ENCODE measurements at regions not wholly inside any gene's neighbourhood (a gene's known extent, or its start where the extent isn't known, plus 50 kb on each side); places are given as distances from the start of the nearest gene placed in this dataset.

DNA sequence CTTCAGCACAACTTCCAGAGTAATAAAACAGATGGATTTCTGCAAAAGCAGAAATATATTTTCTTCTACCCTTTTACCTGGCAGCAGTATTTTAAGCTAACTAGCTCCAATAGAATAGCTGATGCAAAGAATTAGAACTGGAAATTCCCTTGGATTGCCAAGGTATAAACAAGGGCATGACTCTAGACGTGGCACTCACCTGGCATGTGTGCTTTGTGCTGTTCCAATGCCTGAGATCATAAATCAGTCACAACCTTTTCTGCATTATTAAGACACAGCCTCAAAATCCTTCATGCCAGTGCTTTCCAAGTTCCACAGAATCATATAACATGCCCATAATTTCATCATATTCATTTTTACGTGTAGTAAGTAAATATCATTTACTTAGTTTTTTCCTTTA, 1048.7 kb downstream of the ADGRL2 start:
- no peak for DNase-seq

GRCh38 chr1:82848043-82848442, 1047.3 kb downstream of the ADGRL2 start:
- no peak for DNase-seq

- no peak for DNase-seq
These were observed 1045.1 kb downstream of the ADGRL2 start for GRCh38 chr1:82845866-82846265.

DNA sequence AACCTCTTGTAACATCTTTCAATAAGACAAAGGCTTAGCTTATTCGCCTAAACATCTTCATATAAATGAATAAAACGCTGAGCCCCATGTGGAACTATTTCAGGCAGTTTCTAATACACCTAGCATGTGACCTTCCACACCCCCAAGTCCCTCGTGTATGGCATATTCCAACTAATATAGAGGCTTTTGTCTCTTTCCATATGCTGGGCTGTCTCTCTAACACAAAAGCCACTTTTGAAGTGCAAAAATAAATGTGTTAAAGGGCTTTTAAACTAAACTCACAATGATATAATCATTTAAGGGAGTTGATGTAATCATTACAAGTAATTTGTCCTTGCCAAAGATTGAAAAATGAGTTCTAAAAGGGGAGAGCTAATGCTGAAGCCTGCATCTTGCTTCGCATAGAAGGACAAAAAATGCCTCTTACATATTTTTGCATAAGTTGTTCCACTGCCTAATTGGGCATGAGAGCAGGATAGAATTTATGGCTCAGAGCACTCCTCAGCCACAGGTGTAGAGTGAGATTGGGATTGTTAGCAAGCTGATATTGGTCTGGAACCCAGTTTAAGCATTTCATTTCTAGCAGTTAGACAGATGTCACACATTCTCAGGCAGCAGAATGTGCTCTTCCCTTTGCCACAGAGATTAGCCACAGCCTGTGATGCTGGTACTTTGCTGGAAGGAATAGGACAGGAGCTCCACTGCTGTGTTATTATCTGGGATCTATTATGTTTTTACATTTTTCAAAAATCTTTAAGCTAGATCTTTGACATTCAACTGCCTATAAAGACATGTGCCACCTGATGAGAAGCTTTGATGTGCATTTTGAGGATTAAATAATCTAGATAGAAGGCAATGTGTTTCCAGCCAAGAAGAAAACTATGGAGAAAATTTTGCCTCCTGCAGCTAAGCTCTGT, 1044.4 kb downstream of the ADGRL2 start:
- DNase-seq = no peak

DNA sequence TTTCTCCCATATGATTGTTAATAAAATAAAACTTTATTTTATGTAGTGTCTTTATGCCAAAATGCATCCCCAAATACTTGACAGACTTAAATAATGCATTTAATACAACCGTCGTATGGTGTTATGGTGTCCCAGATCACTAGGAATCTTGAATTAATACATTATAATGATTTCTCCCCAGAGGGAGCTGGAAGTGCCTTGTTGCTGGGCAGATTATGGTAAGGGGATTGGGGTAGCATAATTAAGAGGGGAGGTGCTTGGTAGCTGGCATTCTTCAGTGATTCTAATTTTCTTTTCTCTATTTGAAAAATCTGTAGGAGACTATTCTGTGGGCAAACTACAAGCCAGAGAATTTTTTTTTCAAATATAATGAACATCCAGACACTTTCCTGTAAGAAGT, 1043.7 kb downstream of the ADGRL2 start:
- DNase-seq = no peak

DNA sequence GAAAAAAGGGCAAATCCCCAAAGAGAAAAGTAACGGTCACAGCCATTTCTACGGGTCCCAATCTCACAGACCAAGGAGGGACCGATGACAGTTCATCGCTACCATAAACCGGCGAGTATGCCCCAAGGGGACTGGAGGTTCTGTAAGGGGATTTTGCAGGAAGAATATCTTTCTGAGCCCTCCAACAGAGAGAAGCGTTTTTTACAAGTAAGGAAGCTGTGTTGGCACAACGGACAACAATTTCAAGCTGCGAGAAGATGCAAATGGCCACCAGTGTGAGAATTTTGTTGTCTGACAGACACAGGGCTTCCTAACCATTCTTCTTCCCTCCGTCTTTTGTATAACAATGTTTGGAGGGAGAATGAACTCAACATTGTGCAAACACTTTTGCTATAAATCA, 1043.1 kb downstream of the ADGRL2 start:
- DNase-seq = no peak

DNA sequence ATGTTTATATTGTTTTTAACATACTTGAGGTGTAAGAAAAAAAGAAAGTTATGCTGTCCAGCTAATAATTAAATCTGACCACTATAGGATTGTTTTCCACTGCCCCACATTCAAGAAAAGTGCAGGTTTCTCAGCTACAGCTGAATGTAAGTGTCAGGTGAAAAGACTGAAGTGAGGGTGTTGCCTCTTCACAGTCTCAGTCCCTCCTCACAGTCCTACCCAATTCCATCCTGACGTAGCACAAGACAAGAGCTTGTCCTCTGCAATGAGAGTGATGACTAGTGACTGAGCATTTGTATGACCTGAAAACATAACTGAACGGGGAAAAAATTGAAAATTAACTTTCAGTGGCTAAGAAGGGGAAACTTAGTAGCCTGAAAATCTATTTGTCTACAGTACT, 1039.5 kb downstream of the ADGRL2 start:
- DNase-seq = no peak

DNA sequence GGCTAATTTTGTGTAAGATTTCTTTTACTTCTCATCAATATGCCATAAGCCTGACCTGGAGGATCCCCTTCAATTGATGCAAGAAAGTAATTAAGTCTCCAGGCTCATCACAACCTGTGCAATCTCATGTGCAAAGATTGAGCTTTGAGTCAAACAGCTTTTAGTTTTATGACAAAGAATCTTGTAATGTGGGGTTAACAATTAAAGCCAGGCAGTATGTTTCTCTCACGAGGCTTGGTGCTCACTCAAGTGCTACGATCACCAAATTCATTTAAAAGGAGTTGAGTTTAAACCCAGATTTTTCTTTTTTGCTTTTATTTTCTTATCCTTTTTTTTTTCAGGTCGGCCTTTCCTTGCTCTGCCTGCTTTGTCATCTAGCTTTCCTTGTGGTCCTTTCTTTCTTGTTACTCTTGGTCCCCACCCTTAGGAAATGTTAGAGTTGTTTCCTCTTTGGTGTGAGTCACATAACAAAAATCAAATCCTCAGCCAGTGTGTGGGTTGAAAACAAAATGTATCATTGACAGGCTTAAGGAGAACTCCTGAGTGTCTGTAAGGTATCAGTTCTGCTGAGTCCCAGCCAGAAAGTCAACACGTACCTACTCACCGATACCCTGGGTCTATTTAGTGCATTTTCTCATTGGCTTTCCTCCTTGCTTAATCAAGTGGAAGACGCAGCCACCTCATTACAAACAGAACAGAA, 1037.2 kb downstream of the ADGRL2 start:
- no peak for DNase-seq

DNA sequence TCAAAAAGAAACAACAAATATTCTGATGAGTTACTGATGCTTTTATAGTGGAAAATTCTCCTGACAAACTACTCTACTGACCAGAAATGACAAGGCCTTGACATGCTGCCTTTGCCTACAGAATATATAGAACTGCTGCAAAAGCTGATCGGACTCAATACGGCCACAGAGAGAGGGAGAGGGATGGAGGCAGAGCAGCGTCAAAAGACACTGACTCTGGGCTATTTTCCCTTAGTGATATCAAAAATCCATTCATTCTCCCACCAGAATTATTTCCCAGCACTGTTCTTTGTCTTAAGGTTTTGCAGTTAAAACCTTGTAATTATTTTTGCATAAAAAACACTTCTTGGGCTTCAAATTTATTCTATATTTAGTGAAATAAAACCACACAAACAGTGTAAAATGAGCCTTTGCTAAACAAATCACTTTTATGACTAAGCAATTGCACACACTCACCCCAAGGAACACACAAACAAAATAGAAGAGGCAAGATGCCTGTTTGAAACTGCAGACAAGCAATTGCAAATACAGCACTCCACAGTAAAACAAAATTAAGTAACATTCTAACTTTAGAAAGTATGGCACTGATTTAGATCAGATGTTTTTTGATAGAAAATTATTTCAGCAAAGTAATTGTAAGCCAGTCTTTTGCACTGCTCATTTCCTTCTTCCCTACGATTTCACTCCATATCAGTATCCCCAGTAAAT, 1036.4 kb downstream of the ADGRL2 start:
- DNase-seq = no peak

DNA sequence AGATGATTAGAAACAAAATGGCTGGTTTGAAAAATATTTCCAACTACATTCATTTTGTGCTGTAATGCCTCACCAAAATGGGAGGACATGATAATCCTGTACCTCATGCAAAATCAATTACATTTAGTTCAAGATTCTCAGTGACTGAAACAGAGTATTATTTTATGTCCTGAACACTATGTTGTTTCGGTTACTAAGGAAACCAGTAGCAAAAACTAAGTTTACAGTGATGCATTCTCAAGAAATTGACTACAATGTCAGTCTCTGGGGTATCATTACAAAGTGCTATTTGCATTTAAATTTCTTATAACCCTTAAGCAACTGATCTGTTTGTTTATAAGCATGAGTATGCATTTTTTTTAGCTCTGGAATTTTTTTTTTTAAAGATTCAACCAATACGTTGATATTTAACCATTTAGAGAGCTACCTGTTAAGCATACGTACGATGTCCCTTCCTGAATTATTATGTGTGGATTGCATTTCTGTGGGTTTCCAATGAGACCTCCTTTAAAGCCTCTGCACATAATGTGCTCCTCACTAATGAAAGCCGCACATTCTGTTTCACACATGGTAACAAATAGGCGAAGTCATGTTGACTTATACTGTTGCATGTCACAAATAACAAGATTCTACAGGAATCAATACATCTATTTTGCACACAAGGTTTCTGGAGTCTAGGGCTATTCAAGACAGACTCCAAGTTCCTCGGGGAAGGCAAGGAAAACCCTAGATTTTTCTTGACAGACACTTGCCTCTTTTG, 1035.7 kb downstream of the ADGRL2 start:
- no peak for DNase-seq

- no peak for DNase-seq
These were observed 1030.1 kb downstream of the ADGRL2 start for GRCh38 chr1:82830690-82831380.

- no peak for DNase-seq
These were observed 1028.8 kb downstream of the ADGRL2 start for GRCh38 chr1:82829527-82829926.

GRCh38 chr1:82823876-82824275, 1023.1 kb downstream of the ADGRL2 start:
- DNase-seq = no peak

DNA sequence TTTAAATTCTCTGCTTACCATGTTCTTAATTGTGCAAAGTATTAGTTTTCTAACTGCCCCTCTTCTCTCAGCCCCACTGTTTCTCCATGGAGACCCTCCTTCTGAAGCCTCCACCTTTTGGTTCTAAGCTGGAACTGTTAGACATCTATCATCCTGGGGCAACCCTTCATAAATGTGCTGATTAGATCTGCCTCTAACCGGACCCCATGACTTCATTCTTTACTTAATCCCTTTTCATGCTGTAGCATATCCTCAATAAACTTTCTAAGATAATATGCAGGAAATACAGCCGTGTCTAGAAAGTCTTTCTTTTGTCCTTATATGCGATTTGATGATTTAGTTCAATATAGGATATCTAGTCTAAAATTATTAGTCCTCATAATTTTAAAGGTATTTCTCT, 1020.1 kb downstream of the ADGRL2 start:
- DNase-seq = no peak

DNA sequence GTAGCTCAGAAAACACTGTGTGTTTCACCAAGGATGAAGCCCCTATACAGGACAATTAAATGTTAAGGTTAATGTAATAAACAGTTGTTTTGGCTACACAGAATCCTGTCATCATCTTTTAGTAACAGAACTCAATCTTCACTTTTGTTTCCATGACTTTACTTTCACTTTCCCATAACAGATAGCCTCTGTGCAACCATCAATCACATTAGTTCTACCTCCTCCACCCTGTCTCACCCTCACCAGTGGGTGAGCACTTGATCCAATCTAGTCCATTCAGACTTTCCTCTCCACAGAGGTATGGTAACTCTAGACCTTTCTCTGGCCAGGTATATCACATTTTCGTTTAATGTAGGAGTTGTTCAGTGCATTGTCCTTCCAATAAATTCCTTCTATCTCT, 1018.5 kb downstream of the ADGRL2 start:
- DNase-seq = no peak

DNA sequence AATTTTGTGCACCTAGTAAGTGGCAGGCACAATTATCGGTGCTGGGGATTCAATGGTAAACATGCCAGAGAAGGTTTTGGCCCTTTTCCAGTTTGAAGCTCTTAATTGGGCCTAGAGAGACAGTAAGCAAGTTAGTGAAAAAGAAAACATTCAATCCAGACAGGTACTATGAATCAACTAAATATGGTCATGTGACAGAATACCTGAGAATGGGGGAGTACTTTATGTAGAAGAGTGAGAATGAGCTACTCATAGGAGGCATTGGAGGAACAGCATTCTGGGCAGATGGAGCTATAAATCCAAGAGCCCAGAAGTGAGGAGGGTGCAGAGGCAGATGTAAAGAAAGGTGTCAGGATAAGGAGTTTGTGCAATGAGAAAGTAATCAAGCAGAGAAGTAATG, 1017.9 kb downstream of the ADGRL2 start:
- DNase-seq = no peak

DNA sequence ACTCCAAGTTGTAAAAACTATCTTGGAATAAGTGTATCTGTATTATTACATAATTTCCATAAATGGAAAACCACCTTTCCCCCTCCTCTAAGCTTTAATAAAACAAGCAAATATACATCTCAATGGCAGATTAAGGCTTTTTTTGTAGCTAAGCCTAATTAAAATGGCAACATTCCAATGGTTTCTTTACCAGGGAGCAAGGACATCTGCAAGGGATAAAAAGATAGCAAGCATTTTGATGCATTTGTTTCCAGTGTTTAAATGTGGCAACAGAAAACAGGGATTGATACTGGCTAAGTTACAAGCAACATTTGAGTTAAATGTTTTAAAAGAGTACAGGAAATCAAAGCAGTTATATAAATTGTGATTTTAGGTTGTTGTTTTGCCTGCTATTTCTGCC, 1012.7 kb downstream of the ADGRL2 start:
- no peak for DNase-seq

GRCh38 chr1:82810601-82811000, 1009.9 kb downstream of the ADGRL2 start:
- DNase-seq = no peak

- no peak for DNase-seq
These were observed 1006.8 kb downstream of the ADGRL2 start for GRCh38 chr1:82807563-82807962.

GRCh38 chr1:82806133-82806532, 1005.4 kb downstream of the ADGRL2 start:
- no peak for DNase-seq

- no peak for DNase-seq
These were observed 1000.4 kb downstream of the ADGRL2 start for GRCh38 chr1:82801176-82801575.

DNA sequence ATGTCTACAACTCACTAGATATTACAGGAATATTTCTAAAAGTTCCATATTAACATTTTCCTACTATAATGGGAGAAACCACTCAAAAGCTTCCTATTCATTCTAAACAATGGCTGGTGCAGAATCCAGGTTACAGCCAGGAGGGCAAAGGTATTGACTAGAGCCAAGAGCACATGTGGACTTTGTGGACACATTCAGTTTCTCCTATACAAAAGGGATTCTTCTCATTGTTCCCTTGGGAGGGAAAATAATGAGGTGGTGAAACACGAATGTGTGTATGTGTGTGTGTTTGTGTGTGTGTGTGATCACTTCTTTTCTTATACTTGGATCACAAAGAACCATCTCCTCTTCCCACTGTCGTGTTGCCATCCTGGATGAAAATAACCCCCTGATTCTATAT, 1000.0 kb downstream of the ADGRL2 start:
- no peak for DNase-seq

Data from Kasumi-1 (cell line).